Neural cell (in vitro differentiated cells): ENCODE measurements at regions not wholly inside any gene's neighbourhood (a gene's known extent, or its start where the extent isn't known, plus 50 kb on each side); places are given as distances from the start of the nearest gene placed in this dataset.
"Not testable (repeated sequence)": the region's sequence is repeated elsewhere in the genome, so short reads cannot be mapped to it uniquely, and the experiment has no call there.

Source experiments
- EP300 ChIP-seq: fragments of 450-650 bp; conservative IDR thresholded peaks from 2 replicates; pipeline ENCODE4 v1.6.1; 2014; ENCODE audit warnings: antibody characterized with exemption, mild to moderate bottlenecking, moderate library complexity; ENCODE audit not compliant: poor library complexity, severe bottlenecking
- POLR2AphosphoS5 ChIP-seq: IDR thresholded peaks from 2 replicates; pipeline ENCODE4 v1.6.1; 2012
- TAF1 ChIP-seq: IDR thresholded peaks from 2 replicates; pipeline ENCODE4 v1.6.1; 2012; ENCODE audit warnings: low read depth
- TF ChIP-seq, protein P1 (sequence below): fragments of 450-650 bp; IDR thresholded peaks from 2 replicates; pipeline ENCODE4 v1.5.1; 2014; ENCODE audit warnings: antibody characterized with exemption, mild to moderate bottlenecking, moderate library complexity; ENCODE audit not compliant: poor library complexity, severe bottlenecking
- TF ChIP-seq, protein P2 (sequence below): IDR thresholded peaks from 2 replicates; pipeline ENCODE4 v1.6.1; 2012; ENCODE audit warnings: borderline replicate concordance

DNA sequence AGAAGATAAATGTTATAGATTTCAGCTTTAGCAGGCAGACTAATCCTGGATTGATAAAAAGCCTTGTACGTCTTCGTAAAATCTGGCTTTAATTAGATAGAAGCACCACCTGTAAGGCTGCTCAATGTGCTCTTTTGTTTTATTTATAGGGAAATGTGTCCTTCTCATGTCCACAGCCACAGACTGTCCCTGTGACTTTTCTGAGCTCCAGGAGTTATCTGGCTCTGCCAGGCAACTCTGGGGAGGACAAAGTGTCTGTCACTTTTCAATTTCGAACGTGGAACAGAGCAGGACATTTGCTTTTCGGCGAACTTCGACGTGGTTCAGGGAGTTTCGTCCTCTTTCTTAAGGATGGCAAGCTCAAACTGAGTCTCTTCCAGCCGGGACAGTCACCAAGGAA is 257.4 kb downstream of the SPATA31A7 start:
- not testable (repeated sequence) for TF ChIP-seq EP300, TAF1, POLR2AphosphoS5
- TF ChIP-seq, protein P1, sequence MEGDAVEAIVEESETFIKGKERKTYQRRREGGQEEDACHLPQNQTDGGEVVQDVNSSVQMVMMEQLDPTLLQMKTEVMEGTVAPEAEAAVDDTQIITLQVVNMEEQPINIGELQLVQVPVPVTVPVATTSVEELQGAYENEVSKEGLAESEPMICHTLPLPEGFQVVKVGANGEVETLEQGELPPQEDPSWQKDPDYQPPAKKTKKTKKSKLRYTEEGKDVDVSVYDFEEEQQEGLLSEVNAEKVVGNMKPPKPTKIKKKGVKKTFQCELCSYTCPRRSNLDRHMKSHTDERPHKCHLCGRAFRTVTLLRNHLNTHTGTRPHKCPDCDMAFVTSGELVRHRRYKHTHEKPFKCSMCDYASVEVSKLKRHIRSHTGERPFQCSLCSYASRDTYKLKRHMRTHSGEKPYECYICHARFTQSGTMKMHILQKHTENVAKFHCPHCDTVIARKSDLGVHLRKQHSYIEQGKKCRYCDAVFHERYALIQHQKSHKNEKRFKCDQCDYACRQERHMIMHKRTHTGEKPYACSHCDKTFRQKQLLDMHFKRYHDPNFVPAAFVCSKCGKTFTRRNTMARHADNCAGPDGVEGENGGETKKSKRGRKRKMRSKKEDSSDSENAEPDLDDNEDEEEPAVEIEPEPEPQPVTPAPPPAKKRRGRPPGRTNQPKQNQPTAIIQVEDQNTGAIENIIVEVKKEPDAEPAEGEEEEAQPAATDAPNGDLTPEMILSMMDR: not testable (repeated sequence)
- TF ChIP-seq, protein P2, sequence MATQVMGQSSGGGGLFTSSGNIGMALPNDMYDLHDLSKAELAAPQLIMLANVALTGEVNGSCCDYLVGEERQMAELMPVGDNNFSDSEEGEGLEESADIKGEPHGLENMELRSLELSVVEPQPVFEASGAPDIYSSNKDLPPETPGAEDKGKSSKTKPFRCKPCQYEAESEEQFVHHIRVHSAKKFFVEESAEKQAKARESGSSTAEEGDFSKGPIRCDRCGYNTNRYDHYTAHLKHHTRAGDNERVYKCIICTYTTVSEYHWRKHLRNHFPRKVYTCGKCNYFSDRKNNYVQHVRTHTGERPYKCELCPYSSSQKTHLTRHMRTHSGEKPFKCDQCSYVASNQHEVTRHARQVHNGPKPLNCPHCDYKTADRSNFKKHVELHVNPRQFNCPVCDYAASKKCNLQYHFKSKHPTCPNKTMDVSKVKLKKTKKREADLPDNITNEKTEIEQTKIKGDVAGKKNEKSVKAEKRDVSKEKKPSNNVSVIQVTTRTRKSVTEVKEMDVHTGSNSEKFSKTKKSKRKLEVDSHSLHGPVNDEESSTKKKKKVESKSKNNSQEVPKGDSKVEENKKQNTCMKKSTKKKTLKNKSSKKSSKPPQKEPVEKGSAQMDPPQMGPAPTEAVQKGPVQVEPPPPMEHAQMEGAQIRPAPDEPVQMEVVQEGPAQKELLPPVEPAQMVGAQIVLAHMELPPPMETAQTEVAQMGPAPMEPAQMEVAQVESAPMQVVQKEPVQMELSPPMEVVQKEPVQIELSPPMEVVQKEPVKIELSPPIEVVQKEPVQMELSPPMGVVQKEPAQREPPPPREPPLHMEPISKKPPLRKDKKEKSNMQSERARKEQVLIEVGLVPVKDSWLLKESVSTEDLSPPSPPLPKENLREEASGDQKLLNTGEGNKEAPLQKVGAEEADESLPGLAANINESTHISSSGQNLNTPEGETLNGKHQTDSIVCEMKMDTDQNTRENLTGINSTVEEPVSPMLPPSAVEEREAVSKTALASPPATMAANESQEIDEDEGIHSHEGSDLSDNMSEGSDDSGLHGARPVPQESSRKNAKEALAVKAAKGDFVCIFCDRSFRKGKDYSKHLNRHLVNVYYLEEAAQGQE: not testable (repeated sequence)
